Cardiac fibroblast (primary cell): ENCODE measurements at regions not wholly inside any gene's neighbourhood (a gene's known extent, or its start where the extent isn't known, plus 50 kb on each side); places are given as distances from the start of the nearest gene placed in this dataset.

Source experiments
- DNase-seq, 2 donors: peaks; one replicate each; pipeline versions ENCODE4 v3.0.0 to v3.0.0-alpha.2; 2010; ENCODE audit warnings: low read depth in 2 of 2
- H3K4me3 ChIP-seq, 2 donors: replicated peaks in 1 of 2; 1 replicate in 1 of 2; 2 replicates in 1 of 2; pipeline ENCODE4 v1.5.1; 2011; ENCODE audit warnings: low read depth in 2 of 2, low read length in 2 of 2, mild to moderate bottlenecking in 2 of 2, moderate library complexity in 1 of 2
- TF ChIP-seq, protein P1 (sequence below): IDR thresholded peaks from one replicate; pipeline ENCODE4 v1.5.1; 2011; ENCODE audit warnings: low read depth, mild to moderate bottlenecking, low read length, inconsistent platforms

DNA sequence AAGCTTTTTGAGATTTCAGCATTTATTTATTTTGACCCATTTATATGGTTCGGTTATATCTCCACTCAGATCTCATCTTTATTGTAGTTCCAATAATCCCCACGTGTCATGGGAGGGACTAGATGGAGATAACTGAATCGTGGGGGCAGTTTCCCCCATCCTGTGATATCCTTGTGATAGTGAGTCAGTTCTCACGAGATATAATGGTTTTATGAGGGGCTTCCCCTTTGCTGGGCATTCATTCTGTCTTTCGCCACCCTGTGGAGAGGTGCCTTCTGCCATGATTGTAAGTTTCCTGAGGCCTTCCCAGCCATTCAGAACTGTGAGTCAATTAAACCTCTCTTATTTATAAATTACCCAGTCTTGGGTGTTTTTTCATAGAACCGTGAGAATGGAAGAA lies 96.5 kb upstream of the PCSK1 start:
- TF ChIP-seq, protein P1, sequence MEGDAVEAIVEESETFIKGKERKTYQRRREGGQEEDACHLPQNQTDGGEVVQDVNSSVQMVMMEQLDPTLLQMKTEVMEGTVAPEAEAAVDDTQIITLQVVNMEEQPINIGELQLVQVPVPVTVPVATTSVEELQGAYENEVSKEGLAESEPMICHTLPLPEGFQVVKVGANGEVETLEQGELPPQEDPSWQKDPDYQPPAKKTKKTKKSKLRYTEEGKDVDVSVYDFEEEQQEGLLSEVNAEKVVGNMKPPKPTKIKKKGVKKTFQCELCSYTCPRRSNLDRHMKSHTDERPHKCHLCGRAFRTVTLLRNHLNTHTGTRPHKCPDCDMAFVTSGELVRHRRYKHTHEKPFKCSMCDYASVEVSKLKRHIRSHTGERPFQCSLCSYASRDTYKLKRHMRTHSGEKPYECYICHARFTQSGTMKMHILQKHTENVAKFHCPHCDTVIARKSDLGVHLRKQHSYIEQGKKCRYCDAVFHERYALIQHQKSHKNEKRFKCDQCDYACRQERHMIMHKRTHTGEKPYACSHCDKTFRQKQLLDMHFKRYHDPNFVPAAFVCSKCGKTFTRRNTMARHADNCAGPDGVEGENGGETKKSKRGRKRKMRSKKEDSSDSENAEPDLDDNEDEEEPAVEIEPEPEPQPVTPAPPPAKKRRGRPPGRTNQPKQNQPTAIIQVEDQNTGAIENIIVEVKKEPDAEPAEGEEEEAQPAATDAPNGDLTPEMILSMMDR: no peak
- no peak overlapping the region for H3K4me3 ChIP-seq
- DNase-seq: no peak

DNA sequence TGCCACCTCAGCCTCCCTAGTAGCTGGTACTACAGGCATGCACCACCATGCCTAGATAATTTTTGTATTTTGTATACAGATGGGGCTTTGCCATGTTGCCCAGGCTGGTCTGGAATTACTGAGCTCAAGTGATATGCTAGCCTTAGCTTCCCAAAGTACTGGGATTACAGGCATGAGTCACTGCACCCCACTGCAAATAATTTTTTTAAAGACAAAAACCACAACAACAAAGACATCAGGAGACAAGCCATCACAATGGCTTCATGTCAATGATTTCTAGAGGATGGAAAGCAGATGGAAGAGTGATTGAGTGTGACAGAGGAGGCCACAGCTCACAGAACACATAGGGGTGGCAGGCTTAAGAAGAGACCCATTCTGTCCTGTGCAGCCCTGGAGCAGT lies 97.9 kb upstream of the PCSK1 start:
- DNase-seq: no peak
- no peak overlapping the region for H3K4me3 ChIP-seq
- TF ChIP-seq, protein P1: no peak

GRCh38 chr5:96533371-96533770 lies 100.3 kb upstream of the PCSK1 start:
- no peak for DNase-seq
- TF ChIP-seq, protein P1: no peak
- H3K4me3 ChIP-seq: no peak overlapping the region

- DNase-seq: peak; percentile 89 to 96
- H3K4me3 ChIP-seq: no peak overlapping the region
- TF ChIP-seq, protein P1: no peak
Measured at GRCh38 chr5:96537386-96537785, 104.3 kb upstream of the PCSK1 start.

DNA sequence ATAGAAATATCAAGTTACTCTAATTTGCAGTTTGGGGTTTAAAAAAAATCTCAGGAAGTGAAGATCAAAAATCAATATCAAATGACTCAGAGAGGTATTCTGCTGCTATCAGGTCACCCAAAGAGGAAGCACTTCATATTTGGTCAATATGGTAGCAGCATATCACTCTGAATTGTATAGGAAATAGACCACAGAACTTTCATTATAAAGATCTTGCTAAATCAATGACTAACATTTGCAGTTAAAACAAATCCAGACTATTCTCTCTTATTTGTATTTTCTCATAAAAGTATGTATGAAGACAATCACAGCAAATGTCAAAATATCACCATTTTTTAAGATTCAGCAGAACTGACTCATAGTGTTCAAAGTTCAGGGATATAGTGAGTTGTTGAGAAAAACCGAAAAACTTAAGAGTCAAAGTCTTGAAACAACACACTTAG lies 105.8 kb upstream of the PCSK1 start:
- TF ChIP-seq, protein P1: no peak
- DNase-seq: peak; percentile 26 to 71
- H3K4me3 ChIP-seq: no peak overlapping the region

GRCh38 chr5:96546120-96546519 lies 113.1 kb upstream of the PCSK1 start:
- H3K4me3 ChIP-seq: no peak overlapping the region
- no peak for DNase-seq
- TF ChIP-seq, protein P1: no peak

- DNase-seq: no peak
- no peak overlapping the region for H3K4me3 ChIP-seq
- TF ChIP-seq, protein P1: no peak
Measured at GRCh38 chr5:96547486-96547885, 114.4 kb upstream of the PCSK1 start.
